HepG2 (cell line): ENCODE measurements at regions not wholly inside any gene's neighbourhood (a gene's known extent, or its start where the extent isn't known, plus 50 kb on each side); places are given as distances from the start of the nearest gene placed in this dataset.

Source experiments
- ATAC-seq: fragments of 200-7000 bp; cut with Tn5 transposase; 3 replicates; pipeline ENCODE4 v1.9.1; 2020; ENCODE audit warnings: mild to moderate bottlenecking, moderate library complexity
- BruUV-seq: library from RNA; stranded (reverse); fragments of 400-500 nt; replicated peaks from 2 replicates; lab custom pipeline; 2021; lab: Mats Ljungman, UMichigan
- CTCF ChIA-PET: fragments of 300-600 bp; formaldehyde crosslinking; extraction: SDS; loops from one replicate; lab custom pipeline; 2021; ENCODE audit warnings: low total read pairs, inconsistent platforms, low intra/inter-chr PET ratio; lab: Yijun Ruan, JAX
- POLR2A ChIA-PET: fragments of 350-600 bp; sonication (Branson Sonifier 250); formaldehyde crosslinking; loops from one replicate; lab custom pipeline; 2020; ENCODE audit warnings: antibody characterized with exemption, inconsistent platforms; lab: Yijun Ruan, JAX
- DNase-seq: peaks from one replicate; pipeline ENCODE4 v3.0.0-alpha.2; 2015; ENCODE audit warnings: low spot score
- FAIRE-seq: peaks from 3 replicates; lab custom pipeline; 2011; peaks lifted over from hg19 to GRCh38; lab: Jason Lieb, UNC
- H2AFZ ChIP-seq: one replicate; pipeline ENCODE4 v1.6.1; 2011; ENCODE audit warnings: low read length, inconsistent platforms
- H3K27ac ChIP-seq: fragments of 300-600 bp; 3 replicates; pipeline ENCODE4 v1.8.0; 2011; ENCODE audit warnings: mixed run types, mild to moderate bottlenecking, mixed read lengths, low read length, inconsistent platforms; ENCODE audit not compliant: insufficient read depth; ENCODE audit errors: extremely low read length
- H3K27me3 ChIP-seq, 2 experiments: fragments of 200-600 bp in 1 of 2; 2 replicates in 1 of 2; 3 replicates in 1 of 2; pipeline versions ENCODE4 v1.6.0 to v1.8.0; 2011; ENCODE audit warnings: low read length in 2 of 2, mild to moderate bottlenecking in 2 of 2, moderate library complexity in 2 of 2, inconsistent platforms in 1 of 2; ENCODE audit not compliant: insufficient read depth in 2 of 2, control insufficient read depth in 1 of 2
- H3K36me3 ChIP-seq, 2 experiments: fragments of 200-600 bp in 1 of 2; replicated peaks in 1 of 2; 2 replicates in 1 of 2; 3 replicates in 1 of 2; pipeline versions ENCODE4 v1.5.1 to v1.8.0; 2011; ENCODE audit warnings: low read length in 2 of 2, inconsistent platforms in 1 of 2; ENCODE audit not compliant: insufficient read depth in 2 of 2, control insufficient read depth in 1 of 2
- H3K4me1 ChIP-seq: 2 replicates; pipeline ENCODE4 v1.5.1; 2012; ENCODE audit warnings: low read length, inconsistent platforms; ENCODE audit not compliant: insufficient read depth
- H3K4me2 ChIP-seq: 2 replicates; pipeline ENCODE4 v1.6.0; 2011; ENCODE audit warnings: low read depth, low read length, inconsistent platforms
- H3K4me3 ChIP-seq, 3 experiments: fragments of 200-600 bp in 1 of 3; sonication (generic), shearing (Covaris generic) in 1 of 3; replicated peaks in 1 of 3; 2 replicates each; pipeline ENCODE4 v1.5.1; 2011 to 2016; ENCODE audit warnings: low read length in 3 of 3, inconsistent platforms in 2 of 3, low read depth in 2 of 3, mild to moderate bottlenecking in 2 of 3, control low read depth in 1 of 3, mixed read lengths in 1 of 3; ENCODE audit not compliant: insufficient read depth in 1 of 3
- H3K79me2 ChIP-seq: one replicate; pipeline ENCODE4 v1.6.1; 2011; ENCODE audit warnings: low read length, inconsistent platforms; ENCODE audit not compliant: insufficient read depth
- H3K9ac ChIP-seq: 2 replicates; pipeline ENCODE4 v1.6.0; 2011; ENCODE audit warnings: mild to moderate bottlenecking, low read depth, low read length, inconsistent platforms; ENCODE audit not compliant: insufficient read depth
- H3K9me3 ChIP-seq: 2 replicates; pipeline ENCODE4 v1.5.1; 2012; ENCODE audit warnings: mild to moderate bottlenecking, low read length
- H4K20me1 ChIP-seq: 2 replicates; pipeline ENCODE4 v1.6.0; 2011; ENCODE audit warnings: inconsistent platforms, mild to moderate bottlenecking, low read length, moderate library complexity; ENCODE audit not compliant: insufficient read depth
- ISL2 ChIP-seq: sonication (generic); formaldehyde crosslinking; IDR thresholded peaks from 2 replicates; pipeline ENCODE4 v1.5.0; 2020; ENCODE audit warnings: missing genetic modification reagents
- MTA3 ChIP-seq: sonication (generic); formaldehyde crosslinking; IDR thresholded peaks from 2 replicates; pipeline ENCODE4 v1.4.0; 2020; ENCODE audit warnings: missing genetic modification reagents
- MXD4 ChIP-seq: IDR thresholded peaks from 2 replicates; pipeline ENCODE4 v1.6.1; 2016; ENCODE audit warnings: mild to moderate bottlenecking, missing biosample characterization, missing genetic modification reagents
- THYN1 ChIP-seq: sonication (generic); formaldehyde crosslinking; IDR thresholded peaks from 2 replicates; pipeline ENCODE4 v1.8.1; 2023; ENCODE audit warnings: low read depth, mild to moderate bottlenecking, moderate library complexity, missing genetic modification reagents, borderline replicate concordance
- ZFP90 ChIP-seq: sonication (generic); formaldehyde crosslinking; IDR thresholded peaks from 2 replicates; pipeline ENCODE4 v1.8.0; 2022; ENCODE audit warnings: missing genetic modification reagents, mild to moderate bottlenecking, inconsistent platforms, borderline replicate concordance
- ZNF589 ChIP-seq: sonication (generic); formaldehyde crosslinking; conservative IDR thresholded peaks from 2 replicates; pipeline ENCODE4 v1.8.0; 2022; ENCODE audit warnings: mild to moderate bottlenecking, moderate library complexity, missing genetic modification reagents
- ZNF710 ChIP-seq: sonication (generic); formaldehyde crosslinking; IDR thresholded peaks from 2 replicates; pipeline ENCODE4 v1.5.0; 2020; ENCODE audit warnings: mild to moderate bottlenecking, missing genetic modification reagents, borderline replicate concordance
- ZNF749 ChIP-seq: sonication (generic); formaldehyde crosslinking; IDR thresholded peaks from 2 replicates; pipeline ENCODE4 v1.8.0; 2022; ENCODE audit warnings: mild to moderate bottlenecking, missing genetic modification reagents, moderate library complexity, borderline replicate concordance
- WGBS: methylation state at CpG from one replicate; pipeline ENCODE4 v1.1.6; 2017; ENCODE audit warnings: low lambda C conversion rate; 5-methylcytosine and 5-hydroxymethylcytosine counted together
- in situ Hi-C: cut with HindIII; loops from 2 replicates; pipeline ENCODE4 v1.10.0; 2017; ENCODE audit warnings: low pct_unique_long_range_greater_than_20kb; ENCODE audit not compliant: extremely low pct_ligation_motif_present
- intact Hi-C: fragments of 100-400 bp; cut with micrococcal nuclease; formaldehyde crosslinking; loops from one replicate; pipeline ENCODE4 v1.10.0; 2022; ENCODE audit not compliant: unreplicated experiment
- TF ChIP-seq, protein P1 (sequence below): IDR thresholded peaks from 2 replicates; pipeline ENCODE4 v1.6.1; 2016; ENCODE audit warnings: missing compliant biosample characterization, missing genetic modification reagents, borderline replicate concordance
- TF ChIP-seq, protein P2 (sequence below): sonication (generic); formaldehyde crosslinking; IDR thresholded peaks from 2 replicates; pipeline ENCODE4 v1.5.1; 2020; ENCODE audit warnings: mild to moderate bottlenecking, missing genetic modification reagents, moderate library complexity
- TF ChIP-seq, protein P3 (sequence below): sonication (generic); formaldehyde crosslinking; IDR thresholded peaks from 2 replicates; pipeline ENCODE4 v1.4.0; 2020; ENCODE audit warnings: mild to moderate bottlenecking, low read depth, missing genetic modification reagents
- TF ChIP-seq, protein P4 (sequence below), 2 experiments: sonication (generic) in 1 of 2; formaldehyde crosslinking in 1 of 2; IDR thresholded peaks; 2 replicates each; pipeline versions ENCODE4 v1.5.1 to v1.6.1; 2011 to 2020; ENCODE audit warnings: borderline replicate concordance in 1 of 2, low read depth in 1 of 2, low read length in 1 of 2, mild to moderate bottlenecking in 1 of 2, missing genetic modification reagents in 1 of 2, moderate library complexity in 1 of 2

GRCh38 chr7:13829231-13829630 is 160.2 kb downstream of the ETV1 start:
- intact Hi-C loops (loop anchor here (10.0 kb wide), 1 partner anchor 676 kb away; no protein-coding TSS in a partner anchor), in situ Hi-C loops (no loop called here)
- no peaks in the 10 kb centered on the region for H3K27me3 ChIP-seq
- no peak overlapping the region for H3K4me2 ChIP-seq
- no TSS peak for BruUV-seq
- H2AFZ ChIP-seq: no peak overlapping the region
- no peaks in the 10 kb centered on the region for H3K79me2 ChIP-seq
- ATAC-seq (no peak), DNase-seq (no peak), FAIRE-seq (no peak)
- H3K36me3 ChIP-seq: no peaks in the 10 kb centered on the region
- H3K9ac ChIP-seq: no peak overlapping the region
- no peaks in the 10 kb centered on the region for H4K20me1 ChIP-seq
- no peak overlapping the region for H3K27ac ChIP-seq
- peaks cover 63% of the 10 kb centered on the region for H3K9me3 ChIP-seq
- no peaks in the 10 kb centered on the region for H3K4me1 ChIP-seq
- 20% methylated on average over 2 of the region's 2 CpGs for WGBS
- no peak overlapping the region for H3K4me3 ChIP-seq
- CTCF ChIA-PET: no interaction called here
- POLR2A ChIA-PET: no interaction called here
- TF ChIP-seq, protein P1, sequence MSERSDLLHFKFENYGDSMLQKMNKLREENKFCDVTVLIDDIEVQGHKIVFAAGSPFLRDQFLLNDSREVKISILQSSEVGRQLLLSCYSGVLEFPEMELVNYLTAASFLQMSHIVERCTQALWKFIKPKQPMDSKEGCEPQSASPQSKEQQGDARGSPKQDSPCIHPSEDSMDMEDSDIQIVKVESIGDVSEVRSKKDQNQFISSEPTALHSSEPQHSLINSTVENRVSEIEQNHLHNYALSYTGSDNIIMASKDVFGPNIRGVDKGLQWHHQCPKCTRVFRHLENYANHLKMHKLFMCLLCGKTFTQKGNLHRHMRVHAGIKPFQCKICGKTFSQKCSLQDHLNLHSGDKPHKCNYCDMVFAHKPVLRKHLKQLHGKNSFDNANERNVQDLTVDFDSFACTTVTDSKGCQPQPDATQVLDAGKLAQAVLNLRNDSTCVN (CRISPR knock-in tag): no peak
- TF ChIP-seq THYN1 (CRISPR knock-in tag) (no peak), ZNF589 (no peak), MTA3 (CRISPR knock-in tag) (no peak), ISL2 (CRISPR knock-in tag) (no peak), ZFP90 (CRISPR knock-in tag) (no peak), ZNF749 (CRISPR knock-in tag) (no peak), MXD4 (CRISPR knock-in tag) (no peak), ZNF710 (no peak)
- TF ChIP-seq, protein P2, sequence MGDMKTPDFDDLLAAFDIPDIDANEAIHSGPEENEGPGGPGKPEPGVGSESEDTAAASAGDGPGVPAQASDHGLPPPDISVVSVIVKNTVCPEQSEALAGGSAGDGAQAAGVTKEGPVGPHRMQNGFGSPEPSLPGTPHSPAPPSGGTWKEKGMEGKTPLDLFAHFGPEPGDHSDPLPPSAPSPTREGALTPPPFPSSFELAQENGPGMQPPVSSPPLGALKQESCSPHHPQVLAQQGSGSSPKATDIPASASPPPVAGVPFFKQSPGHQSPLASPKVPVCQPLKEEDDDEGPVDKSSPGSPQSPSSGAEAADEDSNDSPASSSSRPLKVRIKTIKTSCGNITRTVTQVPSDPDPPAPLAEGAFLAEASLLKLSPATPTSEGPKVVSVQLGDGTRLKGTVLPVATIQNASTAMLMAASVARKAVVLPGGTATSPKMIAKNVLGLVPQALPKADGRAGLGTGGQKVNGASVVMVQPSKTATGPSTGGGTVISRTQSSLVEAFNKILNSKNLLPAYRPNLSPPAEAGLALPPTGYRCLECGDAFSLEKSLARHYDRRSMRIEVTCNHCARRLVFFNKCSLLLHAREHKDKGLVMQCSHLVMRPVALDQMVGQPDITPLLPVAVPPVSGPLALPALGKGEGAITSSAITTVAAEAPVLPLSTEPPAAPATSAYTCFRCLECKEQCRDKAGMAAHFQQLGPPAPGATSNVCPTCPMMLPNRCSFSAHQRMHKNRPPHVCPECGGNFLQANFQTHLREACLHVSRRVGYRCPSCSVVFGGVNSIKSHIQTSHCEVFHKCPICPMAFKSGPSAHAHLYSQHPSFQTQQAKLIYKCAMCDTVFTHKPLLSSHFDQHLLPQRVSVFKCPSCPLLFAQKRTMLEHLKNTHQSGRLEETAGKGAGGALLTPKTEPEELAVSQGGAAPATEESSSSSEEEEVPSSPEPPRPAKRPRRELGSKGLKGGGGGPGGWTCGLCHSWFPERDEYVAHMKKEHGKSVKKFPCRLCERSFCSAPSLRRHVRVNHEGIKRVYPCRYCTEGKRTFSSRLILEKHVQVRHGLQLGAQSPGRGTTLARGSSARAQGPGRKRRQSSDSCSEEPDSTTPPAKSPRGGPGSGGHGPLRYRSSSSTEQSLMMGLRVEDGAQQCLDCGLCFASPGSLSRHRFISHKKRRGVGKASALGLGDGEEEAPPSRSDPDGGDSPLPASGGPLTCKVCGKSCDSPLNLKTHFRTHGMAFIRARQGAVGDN (CRISPR knock-in tag): no peak
- TF ChIP-seq, protein P3, sequence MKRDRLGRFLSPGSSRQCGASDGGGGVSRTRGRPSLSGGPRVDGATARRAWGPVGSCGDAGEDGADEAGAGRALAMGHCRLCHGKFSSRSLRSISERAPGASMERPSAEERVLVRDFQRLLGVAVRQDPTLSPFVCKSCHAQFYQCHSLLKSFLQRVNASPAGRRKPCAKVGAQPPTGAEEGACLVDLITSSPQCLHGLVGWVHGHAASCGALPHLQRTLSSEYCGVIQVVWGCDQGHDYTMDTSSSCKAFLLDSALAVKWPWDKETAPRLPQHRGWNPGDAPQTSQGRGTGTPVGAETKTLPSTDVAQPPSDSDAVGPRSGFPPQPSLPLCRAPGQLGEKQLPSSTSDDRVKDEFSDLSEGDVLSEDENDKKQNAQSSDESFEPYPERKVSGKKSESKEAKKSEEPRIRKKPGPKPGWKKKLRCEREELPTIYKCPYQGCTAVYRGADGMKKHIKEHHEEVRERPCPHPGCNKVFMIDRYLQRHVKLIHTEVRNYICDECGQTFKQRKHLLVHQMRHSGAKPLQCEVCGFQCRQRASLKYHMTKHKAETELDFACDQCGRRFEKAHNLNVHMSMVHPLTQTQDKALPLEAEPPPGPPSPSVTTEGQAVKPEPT: no peak
- TF ChIP-seq, protein P4, sequence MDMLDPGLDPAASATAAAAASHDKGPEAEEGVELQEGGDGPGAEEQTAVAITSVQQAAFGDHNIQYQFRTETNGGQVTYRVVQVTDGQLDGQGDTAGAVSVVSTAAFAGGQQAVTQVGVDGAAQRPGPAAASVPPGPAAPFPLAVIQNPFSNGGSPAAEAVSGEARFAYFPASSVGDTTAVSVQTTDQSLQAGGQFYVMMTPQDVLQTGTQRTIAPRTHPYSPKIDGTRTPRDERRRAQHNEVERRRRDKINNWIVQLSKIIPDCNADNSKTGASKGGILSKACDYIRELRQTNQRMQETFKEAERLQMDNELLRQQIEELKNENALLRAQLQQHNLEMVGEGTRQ (IDR thresholded peaks at IDR 0.05; ENCODE audit: low read depth, low read length): no peak
- TF ChIP-seq, protein P4 (CRISPR knock-in tag; IDR thresholded peaks at IDR 0.05; ENCODE audit: borderline replicate concordance): no peak
